AG04450 (cell line): ENCODE measurements at regions not wholly inside any gene's neighbourhood (a gene's known extent, or its start where the extent isn't known, plus 50 kb on each side); places are given as distances from the start of the nearest gene placed in this dataset.

ENCODE experiments used
- CTCF ChIA-PET: fragments of 300-600, 350-600 bp; formaldehyde crosslinking; extraction: SDS; loops from one replicate; lab custom pipeline; 2022; ENCODE audit warnings: antibody characterized with exemption, inconsistent platforms; lab: Charles Lee
- POLR2A ChIA-PET: fragments of 350-600 bp; formaldehyde crosslinking; extraction: SDS; loops from one replicate; lab custom pipeline; 2021; ENCODE audit warnings: antibody characterized with exemption, inconsistent platforms; lab: Yijun Ruan, JAX
- DNase-seq: peaks from one replicate; pipeline ENCODE4 v3.0.0-alpha.2; 2011; ENCODE audit warnings: low read depth, low spot score
- H3K27ac ChIP-seq: one replicate; pipeline ENCODE4 v1.5.1; 2012; ENCODE audit warnings: low read depth, low read length, control low read depth
- H3K27me3 ChIP-seq: one replicate; pipeline ENCODE4 v1.6.0; 2012; ENCODE audit warnings: low read length; ENCODE audit not compliant: control insufficient read depth, insufficient read depth
- H3K4me3 ChIP-seq: 2 replicates; pipeline ENCODE4 v1.5.1; 2011; ENCODE audit warnings: mild to moderate bottlenecking, low read depth, low read length, control low read depth
- H3K9me3 ChIP-seq: 2 replicates; pipeline ENCODE4 v1.5.1; 2012; ENCODE audit warnings: low read length; ENCODE audit not compliant: control insufficient read depth, insufficient read depth
- TF ChIP-seq, protein P1 (sequence below): IDR thresholded peaks from 2 replicates; pipeline ENCODE4 v1.5.1; 2011; ENCODE audit warnings: low read depth, low read length, control low read depth, inconsistent platforms

- ChIA-PET POLR2A (no interaction called here), CTCF (no interaction called here)
- DNase-seq, result no peak
- Histone ChIP-seq H3K27ac (no peak overlapping the region), H3K9me3 (no peaks in the 10 kb centered on the region), H3K27me3 (no peaks in the 10 kb centered on the region), H3K4me3 (no peak overlapping the region)
- TF ChIP-seq, protein P1, sequence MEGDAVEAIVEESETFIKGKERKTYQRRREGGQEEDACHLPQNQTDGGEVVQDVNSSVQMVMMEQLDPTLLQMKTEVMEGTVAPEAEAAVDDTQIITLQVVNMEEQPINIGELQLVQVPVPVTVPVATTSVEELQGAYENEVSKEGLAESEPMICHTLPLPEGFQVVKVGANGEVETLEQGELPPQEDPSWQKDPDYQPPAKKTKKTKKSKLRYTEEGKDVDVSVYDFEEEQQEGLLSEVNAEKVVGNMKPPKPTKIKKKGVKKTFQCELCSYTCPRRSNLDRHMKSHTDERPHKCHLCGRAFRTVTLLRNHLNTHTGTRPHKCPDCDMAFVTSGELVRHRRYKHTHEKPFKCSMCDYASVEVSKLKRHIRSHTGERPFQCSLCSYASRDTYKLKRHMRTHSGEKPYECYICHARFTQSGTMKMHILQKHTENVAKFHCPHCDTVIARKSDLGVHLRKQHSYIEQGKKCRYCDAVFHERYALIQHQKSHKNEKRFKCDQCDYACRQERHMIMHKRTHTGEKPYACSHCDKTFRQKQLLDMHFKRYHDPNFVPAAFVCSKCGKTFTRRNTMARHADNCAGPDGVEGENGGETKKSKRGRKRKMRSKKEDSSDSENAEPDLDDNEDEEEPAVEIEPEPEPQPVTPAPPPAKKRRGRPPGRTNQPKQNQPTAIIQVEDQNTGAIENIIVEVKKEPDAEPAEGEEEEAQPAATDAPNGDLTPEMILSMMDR, result no peak
Measured at GRCh38 chr5:93072831-93073459, 508.1 kb downstream of the NR2F1-AS1 start.

DNA sequence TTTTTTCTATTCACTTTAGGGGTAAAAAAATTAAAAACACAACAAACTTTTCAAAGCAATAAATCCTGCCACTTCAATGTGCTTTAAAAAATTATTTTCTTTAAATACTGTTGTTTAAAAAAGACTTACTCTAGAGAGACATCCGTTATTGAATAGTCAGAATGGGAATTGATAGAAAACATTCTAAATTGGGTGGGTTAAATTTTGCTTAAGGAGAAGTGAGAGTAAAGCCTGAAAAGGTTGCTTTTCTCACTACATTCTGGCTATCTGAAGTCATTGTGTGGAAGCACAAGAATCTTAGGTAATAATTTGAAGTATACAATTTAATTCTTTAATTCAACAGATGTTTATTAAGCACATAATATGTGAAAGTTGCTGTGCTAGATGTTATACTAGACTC, 509.3 kb downstream of the NR2F1-AS1 start:
- Histone ChIP-seq H3K27ac (no peak overlapping the region), H3K4me3 (no peak overlapping the region), H3K9me3 (no peaks in the 10 kb centered on the region), H3K27me3 (no peaks in the 10 kb centered on the region)
- ChIA-PET POLR2A (no interaction called here), CTCF (interaction anchor here (0.6 kb wide), 1 partner anchor 260 kb away, joined by 3 read pairs; no protein-coding TSS in a partner anchor)
- no peak for DNase-seq
- TF ChIP-seq, protein P1, result no peak

- ChIA-PET POLR2A (no interaction called here), CTCF (no interaction called here)
- no peak for DNase-seq
- H3K27ac ChIP-seq, result no peak overlapping the region
- TF ChIP-seq, protein P1, result no peak
- no peaks in the 10 kb centered on the region for H3K27me3 ChIP-seq
- no peak overlapping the region for H3K4me3 ChIP-seq
- no peaks in the 10 kb centered on the region for H3K9me3 ChIP-seq
Measured at GRCh38 chr5:93070938-93071337, 510.1 kb downstream of the NR2F1-AS1 start.

DNA sequence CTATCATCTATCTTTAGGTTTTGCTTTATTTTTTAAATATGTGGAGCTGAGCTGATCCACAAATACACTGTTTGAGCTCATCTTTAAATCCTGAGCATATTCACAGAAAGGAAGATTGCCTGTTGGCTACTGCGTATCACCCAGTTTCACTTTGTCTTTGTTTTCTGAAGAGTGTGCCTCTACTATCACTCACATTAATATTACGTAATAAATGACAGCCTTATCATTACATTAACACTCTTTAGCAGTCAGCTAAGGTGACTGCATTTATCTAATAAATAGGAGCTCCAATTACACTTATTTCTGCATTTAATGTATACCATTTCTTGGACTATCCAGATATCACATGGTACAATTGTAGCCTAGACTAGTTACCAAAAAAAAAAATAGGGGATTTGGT, 511.7 kb downstream of the NR2F1-AS1 start:
- no peaks in the 10 kb centered on the region for H3K27me3 ChIP-seq
- TF ChIP-seq, protein P1, result no peak
- no peak for DNase-seq
- no peak overlapping the region for H3K4me3 ChIP-seq
- H3K27ac ChIP-seq, result no peak overlapping the region
- POLR2A ChIA-PET, result no interaction called here
- CTCF ChIA-PET, result no interaction called here
- H3K9me3 ChIP-seq, result no peaks in the 10 kb centered on the region

DNA sequence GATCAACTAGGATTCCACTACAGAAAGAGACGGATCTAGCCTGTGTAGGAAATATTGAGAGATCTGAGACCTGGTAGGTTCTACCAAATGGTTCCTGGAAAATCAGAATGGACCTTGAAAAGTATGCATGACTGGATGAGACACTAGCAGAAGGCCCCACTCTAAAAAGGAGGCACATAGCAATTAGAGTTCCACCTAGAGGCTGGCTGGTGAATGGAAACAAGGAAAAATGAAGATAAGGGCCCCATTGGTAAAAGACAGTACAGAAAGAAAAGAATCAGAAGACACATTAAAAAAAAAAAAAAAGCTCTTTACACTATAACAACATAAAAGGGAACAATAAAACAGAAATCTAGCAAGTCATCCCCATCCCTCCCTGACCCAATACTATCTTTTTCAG, 518.5 kb downstream of the NR2F1-AS1 start:
- DNase-seq, result no peak
- ChIA-PET CTCF (interaction anchor here (0.6 kb wide), 3 partner anchors 17 to 189 kb away, joined by 3 to 5 read pairs (median 4); no protein-coding TSS in a partner anchor), POLR2A (interaction anchor here (0.6 kb wide), 1 partner anchor 98 kb away, joined by 3 read pairs; no protein-coding TSS in a partner anchor)

More for the DNA sequence above, 518.5 kb downstream of the NR2F1-AS1 start:
- H3K27ac ChIP-seq, result no peak overlapping the region
- H3K9me3 ChIP-seq, result no peaks in the 10 kb centered on the region
- no peak overlapping the region for H3K4me3 ChIP-seq
- TF ChIP-seq, protein P1, result no peak
- no peaks in the 10 kb centered on the region for H3K27me3 ChIP-seq
